GM19025 (cell line): ENCODE measurements at regions not wholly inside any gene's neighbourhood (a gene's known extent, or its start where the extent isn't known, plus 50 kb on each side); places are given as distances from the start of the nearest gene placed in this dataset.
A peak's percentile ranks its signal among the peaks of the same experiment; 100 is the strongest.
"Not testable (repeated sequence)": the region's sequence is repeated elsewhere in the genome, so short reads cannot be mapped to it uniquely, and the experiment has no call there.

ENCODE experiments used
- ATAC-seq: cut with Tn5 transposase; IDR thresholded peaks from one replicate; pipeline ENCODE4 v1.9.1; 2021; ENCODE audit warnings: mild to moderate bottlenecking, low read depth, moderate library complexity; ENCODE audit not compliant: unreplicated experiment

- no peak for ATAC-seq
Measured at GRCh38 chr5:160479220-160479619, 57.6 kb downstream of the PTTG1 start.

- no peak for ATAC-seq
Measured at GRCh38 chr5:160479926-160480325, 58.3 kb downstream of the PTTG1 start.

GRCh38 chr5:160480652-160481051 lies 59.0 kb downstream of the PTTG1 start:
- no peak for ATAC-seq

- ATAC-seq = no peak
Measured at GRCh38 chr5:160484678-160485077, 63.0 kb downstream of the PTTG1 start.

- ATAC-seq = no peak
Measured at GRCh38 chr5:160485364-160485969, 63.8 kb downstream of the PTTG1 start.

GRCh38 chr5:160486573-160486972 lies 64.9 kb downstream of the PTTG1 start:
- ATAC-seq = peak; percentile 58

- ATAC-seq = no peak
Measured at GRCh38 chr5:160488394-160489325, 67.0 kb downstream of the PTTG1 start.

GRCh38 chr5:160491438-160491837 lies 69.8 kb downstream of the PTTG1 start:
- ATAC-seq = no peak

GRCh38 chr5:160492565-160492964 lies 70.9 kb downstream of the PTTG1 start:
- no peak for ATAC-seq

- no peak for ATAC-seq
Measured at GRCh38 chr5:160493806-160494338, 72.2 kb downstream of the PTTG1 start.

GRCh38 chr5:160494451-160494850 lies 72.8 kb downstream of the PTTG1 start:
- no peak for ATAC-seq

GRCh38 chr5:160496334-160496733 lies 74.7 kb downstream of the PTTG1 start:
- ATAC-seq = peak; percentile 42

- no peak for ATAC-seq
Measured at GRCh38 chr5:160496784-160497183, 75.1 kb downstream of the PTTG1 start.

GRCh38 chr5:160497878-160498277 lies 76.2 kb downstream of the PTTG1 start:
- no peak for ATAC-seq

- ATAC-seq = not testable (repeated sequence)
Measured at GRCh38 chr5:160498441-160499043, 76.9 kb downstream of the PTTG1 start.

GRCh38 chr5:160500786-160501779 lies 79.4 kb downstream of the PTTG1 start:
- ATAC-seq = no peak

GRCh38 chr5:160504906-160505305 lies 83.3 kb downstream of the PTTG1 start:
- ATAC-seq = no peak

- peak; percentile 64 for ATAC-seq
Measured at GRCh38 chr5:160506006-160507004, 84.7 kb downstream of the PTTG1 start.

- ATAC-seq = no peak
Measured at GRCh38 chr5:160507221-160507721, 85.6 kb downstream of the PTTG1 start.
